HepG2 (cell line): ENCODE measurements at regions not wholly inside any gene's neighbourhood (a gene's known extent, or its start where the extent isn't known, plus 50 kb on each side); places are given as distances from the start of the nearest gene placed in this dataset.
A peak's percentile ranks its signal among the peaks of the same experiment; 100 is the strongest.

Experiments
- ATF7 ChIP-seq, 2 experiments: fragments of 450-650 bp in 1 of 2; sonication (generic) in 1 of 2; formaldehyde crosslinking in 1 of 2; IDR thresholded peaks; 2 replicates each; pipeline versions ENCODE4 v1.4.0 to v1.6.1; 2016 to 2020; ENCODE audit warnings: antibody characterized with exemption in 1 of 2, mild to moderate bottlenecking in 1 of 2, missing genetic modification reagents in 1 of 2
- HOXD1 ChIP-seq: sonication (generic); formaldehyde crosslinking; IDR thresholded peaks from 2 replicates; pipeline ENCODE4 v1.5.0; 2020; ENCODE audit warnings: missing genetic modification reagents
- IRF2 ChIP-seq: IDR thresholded peaks from 2 replicates; pipeline ENCODE4 v1.6.1; 2018; ENCODE audit warnings: missing genetic modification reagents, missing compliant biosample characterization
- ISX ChIP-seq: sonication (generic); formaldehyde crosslinking; conservative IDR thresholded peaks from 2 replicates; pipeline ENCODE4 v1.5.0; 2020; ENCODE audit warnings: missing genetic modification reagents
- JUNB ChIP-seq: sonication (generic); formaldehyde crosslinking; IDR thresholded peaks from 2 replicates; pipeline ENCODE4 v1.8.0; 2022; ENCODE audit warnings: missing genetic modification reagents, mild to moderate bottlenecking, borderline replicate concordance
- PRPF4 ChIP-seq: fragments of 200-400 bp; formaldehyde crosslinking; IDR thresholded peaks from 2 replicates; pipeline ENCODE4 v1.6.1; 2016; ENCODE audit warnings: low read length, low read depth; ENCODE audit not compliant: poor library complexity, severe bottlenecking
- RBFOX2 ChIP-seq: fragments of 200-400 bp; formaldehyde crosslinking; IDR thresholded peaks from 2 replicates; pipeline ENCODE4 v1.6.1; 2017; ENCODE audit warnings: low read depth, mild to moderate bottlenecking, low read length
- RBM39 ChIP-seq: fragments of 200-400 bp; formaldehyde crosslinking; IDR thresholded peaks from one replicate; pipeline ENCODE4 v1.6.1; 2018; ENCODE audit warnings: antibody characterized with exemption, mild to moderate bottlenecking, low read depth, low read length; ENCODE audit not compliant: poor library complexity, severe bottlenecking
- SNRNP70 ChIP-seq: fragments of 200-400 bp; formaldehyde crosslinking; IDR thresholded peaks from 2 replicates; pipeline ENCODE4 v1.6.1; 2017; ENCODE audit warnings: mild to moderate bottlenecking, low read depth, low read length, moderate library complexity
- TBL1XR1 ChIP-seq: fragments of 150-350 bp; IDR thresholded peaks from 2 replicates; pipeline ENCODE4 v1.6.1; 2014; ENCODE audit warnings: borderline replicate concordance, low read length; ENCODE audit not compliant: partially characterized antibody
- XRCC5 ChIP-seq: fragments of 200-400 bp; formaldehyde crosslinking; optimal IDR thresholded peaks from 2 replicates; pipeline ENCODE3; 2017; ENCODE audit warnings: mild to moderate bottlenecking, low read length
- YEATS4 ChIP-seq: sonication (generic); formaldehyde crosslinking; IDR thresholded peaks from 2 replicates; pipeline ENCODE4 v1.4.0; 2020; ENCODE audit warnings: missing genetic modification reagents, borderline replicate concordance
- ZKSCAN5 ChIP-seq: sonication (generic); formaldehyde crosslinking; IDR thresholded peaks from 2 replicates; pipeline ENCODE4 v1.5.1; 2020; ENCODE audit warnings: mild to moderate bottlenecking, missing genetic modification reagents
- ZMYM4 ChIP-seq: sonication (generic); formaldehyde crosslinking; IDR thresholded peaks from 2 replicates; pipeline ENCODE4 v1.8.1; 2023; ENCODE audit warnings: mild to moderate bottlenecking, missing genetic modification reagents
- ZNF10 ChIP-seq: sonication (generic); formaldehyde crosslinking; IDR thresholded peaks from 2 replicates; pipeline ENCODE4 v1.4.0; 2020; ENCODE audit warnings: mild to moderate bottlenecking, low read depth, missing genetic modification reagents, borderline replicate concordance
- ZNF160 ChIP-seq: sonication (generic); formaldehyde crosslinking; IDR thresholded peaks from 2 replicates; pipeline ENCODE4 v1.8.0; 2022; ENCODE audit warnings: mild to moderate bottlenecking, inconsistent platforms, missing genetic modification reagents
- ZNF441 ChIP-seq: sonication (generic); formaldehyde crosslinking; IDR thresholded peaks from 2 replicates; pipeline ENCODE4 v1.7.0; 2021; ENCODE audit warnings: missing genetic modification reagents, borderline replicate concordance
- ZNF547 ChIP-seq: sonication (generic); formaldehyde crosslinking; IDR thresholded peaks from 2 replicates; pipeline ENCODE4 v1.5.1; 2020; ENCODE audit warnings: mild to moderate bottlenecking, missing genetic modification reagents
- ZNF570 ChIP-seq: sonication (generic); formaldehyde crosslinking; IDR thresholded peaks from 2 replicates; pipeline ENCODE4 v1.4.0; 2020; ENCODE audit warnings: mild to moderate bottlenecking, missing genetic modification reagents, borderline replicate concordance
- ZNF572 ChIP-seq: sonication (generic); formaldehyde crosslinking; IDR thresholded peaks from 2 replicates; pipeline ENCODE4 v1.5.1; 2020; ENCODE audit warnings: mild to moderate bottlenecking, missing genetic modification reagents
- ZNF782 ChIP-seq: sonication (generic); formaldehyde crosslinking; IDR thresholded peaks from 2 replicates; pipeline ENCODE4 v1.4.0; 2020; ENCODE audit warnings: missing genetic modification reagents, mild to moderate bottlenecking, borderline replicate concordance
- TF ChIP-seq, protein P1 (sequence below): sonication (generic); formaldehyde crosslinking; IDR thresholded peaks from 2 replicates; pipeline ENCODE4 v1.4.0; 2020; ENCODE audit warnings: mild to moderate bottlenecking, missing genetic modification reagents
- TF ChIP-seq, protein P2 (sequence below): IDR thresholded peaks from 2 replicates; pipeline ENCODE4 v1.6.1; 2012; ENCODE audit warnings: low read depth, low read length, improper control_type of control experiment
- TF ChIP-seq, protein P3 (sequence below): sonication (generic); formaldehyde crosslinking; IDR thresholded peaks from 2 replicates; pipeline ENCODE4 v1.8.1; 2023; ENCODE audit warnings: mild to moderate bottlenecking, missing genetic modification reagents
- TF ChIP-seq, protein P4 (sequence below): sonication (generic); formaldehyde crosslinking; IDR thresholded peaks from 2 replicates; pipeline ENCODE4 v1.4.0; 2020; ENCODE audit warnings: missing genetic modification reagents

DNA sequence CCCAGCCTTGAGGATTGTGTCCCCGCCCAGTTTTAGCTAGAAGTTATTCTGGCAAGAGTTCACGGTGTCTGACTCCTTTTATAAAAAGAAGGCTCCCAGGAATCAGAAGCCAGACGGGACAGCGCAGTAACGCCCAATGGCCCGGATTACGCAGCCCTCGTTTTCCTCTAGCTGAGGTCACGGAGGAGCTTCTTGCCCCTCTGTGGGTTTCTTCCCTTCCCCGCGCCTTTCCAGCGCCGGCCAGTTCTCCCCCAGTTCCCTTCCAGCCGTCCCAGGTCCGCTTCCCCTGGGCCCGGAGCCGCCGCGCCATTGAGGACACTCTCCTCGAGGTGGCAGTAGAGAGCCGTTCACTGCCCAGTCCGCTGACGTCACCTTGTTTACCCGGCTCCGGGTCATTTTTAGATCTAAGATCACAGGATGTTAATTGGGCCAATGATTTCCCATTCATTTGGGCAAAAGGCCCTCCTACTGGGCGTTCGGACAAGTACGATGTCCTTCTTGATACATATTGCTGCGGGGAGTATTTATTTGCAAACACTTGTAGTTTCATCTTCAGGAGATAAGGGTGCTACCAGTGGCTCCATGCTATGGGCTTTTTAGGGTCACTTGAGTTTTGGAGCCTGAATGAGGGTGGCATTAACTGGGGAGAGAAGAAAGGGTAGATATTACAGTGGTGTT, 81.5 kb upstream of the PPM1B start (continued):
- TF ChIP-seq TBL1XR1 = peak; percentile 67
- TF ChIP-seq, protein P1, sequence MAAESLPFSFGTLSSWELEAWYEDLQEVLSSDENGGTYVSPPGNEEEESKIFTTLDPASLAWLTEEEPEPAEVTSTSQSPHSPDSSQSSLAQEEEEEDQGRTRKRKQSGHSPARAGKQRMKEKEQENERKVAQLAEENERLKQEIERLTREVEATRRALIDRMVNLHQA = no peak
- TF ChIP-seq JUNB = no peak
- peak; percentile 67; the same call in 1 of the 2 replicates for TF ChIP-seq ZNF782
- peak; percentile 99 for TF ChIP-seq ATF7 (IDR thresholded peaks at IDR 0.05)
- peak; percentile 100 for TF ChIP-seq ATF7 (CRISPR knock-in tag; IDR thresholded peaks at IDR 0.05)
- TF ChIP-seq, protein P2, sequence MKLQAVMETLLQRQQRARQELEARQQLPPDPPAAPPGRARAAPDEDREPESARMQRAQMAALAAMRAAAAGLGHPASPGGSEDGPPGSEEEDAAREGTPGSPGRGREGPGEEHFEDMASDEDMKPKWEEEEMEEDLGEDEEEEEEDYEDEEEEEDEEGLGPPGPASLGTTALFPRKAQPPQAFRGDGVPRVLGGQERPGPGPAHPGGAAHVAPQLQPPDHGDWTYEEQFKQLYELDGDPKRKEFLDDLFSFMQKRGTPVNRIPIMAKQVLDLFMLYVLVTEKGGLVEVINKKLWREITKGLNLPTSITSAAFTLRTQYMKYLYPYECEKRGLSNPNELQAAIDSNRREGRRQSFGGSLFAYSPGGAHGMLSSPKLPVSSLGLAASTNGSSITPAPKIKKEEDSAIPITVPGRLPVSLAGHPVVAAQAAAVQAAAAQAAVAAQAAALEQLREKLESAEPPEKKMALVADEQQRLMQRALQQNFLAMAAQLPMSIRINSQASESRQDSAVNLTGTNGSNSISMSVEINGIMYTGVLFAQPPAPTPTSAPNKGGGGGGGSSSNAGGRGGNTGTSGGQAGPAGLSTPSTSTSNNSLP = peak; percentile 71; the same call in 1 of the 2 replicates
- TF ChIP-seq ZNF441 = no peak
- 0 out of 2 replicates have a peak, but pooled peaks have one; percentile 43 for TF ChIP-seq HOXD1 (CRISPR knock-in tag)
- TF ChIP-seq ZNF547 = no peak
- TF ChIP-seq ZKSCAN5 (CRISPR knock-in tag) = no peak
- no peak for TF ChIP-seq YEATS4 (CRISPR knock-in tag)
- TF ChIP-seq ZNF160 (CRISPR knock-in tag) = no peak
- TF ChIP-seq RBFOX2 = no peak
- TF ChIP-seq, protein P3, sequence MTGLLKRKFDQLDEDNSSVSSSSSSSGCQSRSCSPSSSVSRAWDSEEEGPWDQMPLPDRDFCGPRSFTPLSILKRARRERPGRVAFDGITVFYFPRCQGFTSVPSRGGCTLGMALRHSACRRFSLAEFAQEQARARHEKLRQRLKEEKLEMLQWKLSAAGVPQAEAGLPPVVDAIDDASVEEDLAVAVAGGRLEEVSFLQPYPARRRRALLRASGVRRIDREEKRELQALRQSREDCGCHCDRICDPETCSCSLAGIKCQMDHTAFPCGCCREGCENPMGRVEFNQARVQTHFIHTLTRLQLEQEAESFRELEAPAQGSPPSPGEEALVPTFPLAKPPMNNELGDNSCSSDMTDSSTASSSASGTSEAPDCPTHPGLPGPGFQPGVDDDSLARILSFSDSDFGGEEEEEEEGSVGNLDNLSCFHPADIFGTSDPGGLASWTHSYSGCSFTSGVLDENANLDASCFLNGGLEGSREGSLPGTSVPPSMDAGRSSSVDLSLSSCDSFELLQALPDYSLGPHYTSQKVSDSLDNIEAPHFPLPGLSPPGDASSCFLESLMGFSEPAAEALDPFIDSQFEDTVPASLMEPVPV (CRISPR knock-in tag) = no peak
- TF ChIP-seq IRF2 (CRISPR knock-in tag) = peak; percentile 79
- peak; percentile 56; the same call in 1 of the 2 replicates for TF ChIP-seq ZMYM4
- TF ChIP-seq SNRNP70 = no peak
- no peak for TF ChIP-seq PRPF4
- TF ChIP-seq ISX (CRISPR knock-in tag) = no peak
- no peak for TF ChIP-seq RBM39
- peak; percentile 97 for TF ChIP-seq XRCC5
- TF ChIP-seq, protein P4, sequence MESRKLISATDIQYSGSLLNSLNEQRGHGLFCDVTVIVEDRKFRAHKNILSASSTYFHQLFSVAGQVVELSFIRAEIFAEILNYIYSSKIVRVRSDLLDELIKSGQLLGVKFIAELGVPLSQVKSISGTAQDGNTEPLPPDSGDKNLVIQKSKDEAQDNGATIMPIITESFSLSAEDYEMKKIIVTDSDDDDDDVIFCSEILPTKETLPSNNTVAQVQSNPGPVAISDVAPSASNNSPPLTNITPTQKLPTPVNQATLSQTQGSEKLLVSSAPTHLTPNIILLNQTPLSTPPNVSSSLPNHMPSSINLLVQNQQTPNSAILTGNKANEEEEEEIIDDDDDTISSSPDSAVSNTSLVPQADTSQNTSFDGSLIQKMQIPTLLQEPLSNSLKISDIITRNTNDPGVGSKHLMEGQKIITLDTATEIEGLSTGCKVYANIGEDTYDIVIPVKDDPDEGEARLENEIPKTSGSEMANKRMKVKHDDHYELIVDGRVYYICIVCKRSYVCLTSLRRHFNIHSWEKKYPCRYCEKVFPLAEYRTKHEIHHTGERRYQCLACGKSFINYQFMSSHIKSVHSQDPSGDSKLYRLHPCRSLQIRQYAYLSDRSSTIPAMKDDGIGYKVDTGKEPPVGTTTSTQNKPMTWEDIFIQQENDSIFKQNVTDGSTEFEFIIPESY = peak; percentile 66
- TF ChIP-seq ZNF572 (CRISPR knock-in tag) = no peak; the same call in 1 of the 2 replicates
- no peak for TF ChIP-seq ZNF570 (CRISPR knock-in tag)
- TF ChIP-seq ZNF10 (CRISPR knock-in tag) = no peak
